BLaER1 (cell line): ENCODE measurements at regions not wholly inside any gene's neighbourhood (a gene's known extent, or its start where the extent isn't known, plus 50 kb on each side); places are given as distances from the start of the nearest gene placed in this dataset.

Source experiments
- H3K27ac ChIP-seq: shearing (Covaris generic); formaldehyde crosslinking; 2 replicates; pipeline ENCODE4 v1.8.1; 2022
- H3K27me3 ChIP-seq: shearing (Covaris generic); formaldehyde crosslinking; 2 replicates; pipeline ENCODE4 v1.8.1; 2022
- H3K36me3 ChIP-seq: shearing (Covaris generic); formaldehyde crosslinking; 2 replicates; pipeline ENCODE4 v1.8.1; 2022
- H3K4me1 ChIP-seq: shearing (Covaris generic); formaldehyde crosslinking; 2 replicates; pipeline ENCODE4 v1.8.1; 2022
- H3K4me2 ChIP-seq: shearing (Covaris generic); formaldehyde crosslinking; 2 replicates; pipeline ENCODE4 v1.8.1; 2022
- H3K4me3 ChIP-seq: shearing (Covaris generic); formaldehyde crosslinking; 2 replicates; pipeline ENCODE4 v1.8.1; 2022
- H3K9ac ChIP-seq: shearing (Covaris generic); formaldehyde crosslinking; 2 replicates; pipeline ENCODE4 v1.8.1; 2022
- H3K9me3 ChIP-seq: shearing (Covaris generic); formaldehyde crosslinking; 2 replicates; pipeline ENCODE4 v1.8.1; 2022
- H4K20me1 ChIP-seq: shearing (Covaris generic); formaldehyde crosslinking; 2 replicates; pipeline ENCODE4 v1.8.1; 2022
- Cebpa-rat ChIP-seq: shearing (Covaris generic); IDR thresholded peaks from 2 replicates; pipeline ENCODE4 v1.8.1; 2022

- peaks cover 86% of the 10 kb centered on the region for H3K4me1 ChIP-seq
- H3K27ac ChIP-seq = peak overlapping the region; percentile 48
- H3K9me3 ChIP-seq = peaks cover 10% of the 10 kb centered on the region; the same call in 1 of the 2 replicates
- H3K27me3 ChIP-seq = no peaks in the 10 kb centered on the region
- no peaks in the 10 kb centered on the region for H4K20me1 ChIP-seq
- no peak overlapping the region for H3K4me3 ChIP-seq
- TF ChIP-seq Cebpa-rat = no peak
- H3K4me2 ChIP-seq = peak overlapping the region; percentile 85
- H3K36me3 ChIP-seq = no peaks in the 10 kb centered on the region
- H3K9ac ChIP-seq = no peak overlapping the region
Measured at GRCh38 chr16:79847101-79847500, 246.6 kb upstream of the MAF start.

GRCh38 chr16:79845734-79846135 lies 245.2 kb upstream of the MAF start:
- peak overlapping the region; percentile 91 for H3K27ac ChIP-seq

DNA sequence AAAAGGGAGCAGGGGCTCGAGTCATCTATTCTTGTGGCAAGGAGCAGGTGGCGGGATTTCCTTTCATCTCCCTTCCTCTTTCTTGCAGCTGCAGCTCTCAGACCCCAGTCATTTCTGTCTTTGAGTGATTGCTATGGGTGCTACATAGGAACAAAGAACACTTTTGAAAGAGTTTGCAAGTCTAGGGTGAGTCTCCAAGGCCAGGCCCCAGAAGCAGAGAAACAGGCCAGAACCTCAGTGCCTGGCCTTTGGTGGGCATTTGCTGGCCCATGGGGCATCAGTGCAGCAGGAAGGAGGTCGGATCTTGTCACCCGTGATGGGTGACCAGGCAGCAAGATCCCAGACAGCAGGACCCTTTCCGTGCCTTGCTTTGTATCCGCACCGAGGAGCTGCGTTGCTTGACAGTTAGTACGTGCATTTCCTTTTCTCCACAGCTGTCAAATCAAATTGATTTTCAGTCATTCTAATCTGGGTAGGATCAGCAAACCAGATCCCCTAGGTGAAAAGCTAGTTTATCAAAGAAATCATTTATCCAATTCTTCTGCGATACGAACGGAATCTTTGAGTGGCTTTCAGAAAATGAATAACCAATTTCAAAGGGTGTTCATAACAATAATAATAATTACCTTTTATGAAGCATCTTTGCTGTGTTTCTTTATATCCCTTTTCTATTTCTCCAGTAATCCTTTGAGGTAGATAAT lies 244.6 kb upstream of the MAF start:
- H3K9ac ChIP-seq = peak overlapping the region; percentile 76
- H3K4me1 ChIP-seq = peaks cover 77% of the 10 kb centered on the region
- H3K27ac ChIP-seq = peak overlapping the region; percentile 91
- H4K20me1 ChIP-seq = no peaks in the 10 kb centered on the region
- H3K9me3 ChIP-seq = peaks cover 8% of the 10 kb centered on the region; the same call in 1 of the 2 replicates
- peak overlapping the region; percentile 85 for H3K4me2 ChIP-seq
- TF ChIP-seq Cebpa-rat = no peak
- peak overlapping the region; percentile 42 for H3K4me3 ChIP-seq
- no peaks in the 10 kb centered on the region for H3K27me3 ChIP-seq
- H3K36me3 ChIP-seq = no peaks in the 10 kb centered on the region

More at GRCh38 chr16:79845734-79846135, 245.2 kb upstream of the MAF start:
- H3K4me3 ChIP-seq = peak overlapping the region; percentile 42
- H4K20me1 ChIP-seq = no peaks in the 10 kb centered on the region
- peaks cover 8% of the 10 kb centered on the region; the same call in 1 of the 2 replicates for H3K9me3 ChIP-seq
- TF ChIP-seq Cebpa-rat = no peak
- H3K27me3 ChIP-seq = no peaks in the 10 kb centered on the region
- H3K9ac ChIP-seq = peak overlapping the region; percentile 76; the same call in 1 of the 2 replicates
- peak overlapping the region; percentile 85 for H3K4me2 ChIP-seq
- H3K36me3 ChIP-seq = no peaks in the 10 kb centered on the region
- H3K4me1 ChIP-seq = peaks cover 82% of the 10 kb centered on the region

DNA sequence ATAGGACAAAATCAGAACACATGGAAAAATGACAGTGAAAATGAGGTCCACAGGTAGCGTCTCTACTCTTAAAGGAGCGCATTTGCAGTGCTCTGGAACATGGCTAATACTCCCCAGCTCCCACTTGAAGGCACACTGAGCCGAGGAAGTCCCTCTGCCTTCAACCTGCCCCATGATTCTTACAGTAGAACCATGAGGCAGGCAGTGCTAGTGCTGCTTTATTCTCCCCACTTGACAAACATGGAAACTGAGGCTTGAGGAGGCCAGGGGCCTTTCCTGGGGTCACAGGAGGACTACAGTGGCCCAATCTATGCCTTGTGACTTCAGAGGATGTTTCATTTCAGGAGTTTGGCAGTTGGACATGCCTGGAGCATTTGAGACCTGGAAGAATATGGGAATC lies 244.1 kb upstream of the MAF start:
- H3K27me3 ChIP-seq = no peaks in the 10 kb centered on the region
- H3K36me3 ChIP-seq = no peaks in the 10 kb centered on the region
- no peak overlapping the region; the same call in 1 of the 2 replicates for H3K4me3 ChIP-seq
- H3K9me3 ChIP-seq = peaks cover 8% of the 10 kb centered on the region; the same call in 1 of the 2 replicates
- no peaks in the 10 kb centered on the region for H4K20me1 ChIP-seq
- peak overlapping the region; percentile 85 for H3K4me2 ChIP-seq
- H3K4me1 ChIP-seq = peaks cover 71% of the 10 kb centered on the region
- H3K27ac ChIP-seq = peak overlapping the region; percentile 91
- no peak for TF ChIP-seq Cebpa-rat
- H3K9ac ChIP-seq = peak overlapping the region; percentile 76

DNA sequence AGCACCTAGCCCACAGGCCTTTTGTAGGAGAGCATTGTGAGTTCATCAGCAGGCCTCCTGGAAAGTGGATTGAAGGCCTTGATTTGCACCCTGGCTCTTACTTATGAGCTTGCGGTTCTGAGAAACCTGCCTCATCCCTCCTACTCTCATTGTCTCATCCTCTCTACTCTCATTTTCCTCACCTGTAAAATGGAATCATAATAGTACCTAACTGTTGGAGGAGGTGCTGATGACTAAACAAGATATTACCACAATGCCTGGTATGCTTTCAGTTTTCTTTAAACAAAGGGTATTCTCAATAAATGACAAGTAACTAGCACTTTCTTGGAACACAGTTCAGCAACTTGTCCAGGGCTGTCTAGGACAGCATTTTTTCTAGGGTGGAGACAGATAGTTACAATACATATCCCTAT lies 243.1 kb upstream of the MAF start:
- no peaks in the 10 kb centered on the region for H4K20me1 ChIP-seq
- H3K9ac ChIP-seq = no peak overlapping the region
- H3K4me1 ChIP-seq = peaks cover 61% of the 10 kb centered on the region
- peak overlapping the region; percentile 85; the same call in 1 of the 2 replicates for H3K4me2 ChIP-seq
- H3K4me3 ChIP-seq = no peak overlapping the region
- TF ChIP-seq Cebpa-rat = no peak
- H3K27me3 ChIP-seq = no peaks in the 10 kb centered on the region
- no peaks in the 10 kb centered on the region for H3K36me3 ChIP-seq
- peaks cover 8% of the 10 kb centered on the region; the same call in 1 of the 2 replicates for H3K9me3 ChIP-seq
- no peak overlapping the region; the same call in 1 of the 2 replicates for H3K27ac ChIP-seq

- peaks cover 8% of the 10 kb centered on the region; the same call in 1 of the 2 replicates for H3K9me3 ChIP-seq
- H3K27ac ChIP-seq = no peak overlapping the region
- H3K9ac ChIP-seq = no peak overlapping the region
- no peaks in the 10 kb centered on the region for H4K20me1 ChIP-seq
- H3K27me3 ChIP-seq = no peaks in the 10 kb centered on the region
- peak overlapping the region; percentile 1; the same call in 1 of the 2 replicates for H3K4me2 ChIP-seq
- no peaks in the 10 kb centered on the region for H3K36me3 ChIP-seq
- H3K4me3 ChIP-seq = no peak overlapping the region
- TF ChIP-seq Cebpa-rat = no peak
- H3K4me1 ChIP-seq = peaks cover 56% of the 10 kb centered on the region
Measured at GRCh38 chr16:79843145-79843544, 242.6 kb upstream of the MAF start.

- Histone ChIP-seq H3K9ac (no peak overlapping the region), H3K36me3 (no peaks in the 10 kb centered on the region), H3K9me3 (peaks cover 8% of the 10 kb centered on the region; the same call in 1 of the 2 replicates), H3K4me1 (peaks cover 47% of the 10 kb centered on the region), H4K20me1 (no peaks in the 10 kb centered on the region), H3K27me3 (no peaks in the 10 kb centered on the region), H3K4me3 (no peak overlapping the region), H3K27ac (no peak overlapping the region), H3K4me2 (0 out of 2 replicates have a peak overlapping the region, but pooled peaks have one; percentile 1)
- TF ChIP-seq Cebpa-rat = no peak
Measured at GRCh38 chr16:79842197-79842596, 241.7 kb upstream of the MAF start.

DNA sequence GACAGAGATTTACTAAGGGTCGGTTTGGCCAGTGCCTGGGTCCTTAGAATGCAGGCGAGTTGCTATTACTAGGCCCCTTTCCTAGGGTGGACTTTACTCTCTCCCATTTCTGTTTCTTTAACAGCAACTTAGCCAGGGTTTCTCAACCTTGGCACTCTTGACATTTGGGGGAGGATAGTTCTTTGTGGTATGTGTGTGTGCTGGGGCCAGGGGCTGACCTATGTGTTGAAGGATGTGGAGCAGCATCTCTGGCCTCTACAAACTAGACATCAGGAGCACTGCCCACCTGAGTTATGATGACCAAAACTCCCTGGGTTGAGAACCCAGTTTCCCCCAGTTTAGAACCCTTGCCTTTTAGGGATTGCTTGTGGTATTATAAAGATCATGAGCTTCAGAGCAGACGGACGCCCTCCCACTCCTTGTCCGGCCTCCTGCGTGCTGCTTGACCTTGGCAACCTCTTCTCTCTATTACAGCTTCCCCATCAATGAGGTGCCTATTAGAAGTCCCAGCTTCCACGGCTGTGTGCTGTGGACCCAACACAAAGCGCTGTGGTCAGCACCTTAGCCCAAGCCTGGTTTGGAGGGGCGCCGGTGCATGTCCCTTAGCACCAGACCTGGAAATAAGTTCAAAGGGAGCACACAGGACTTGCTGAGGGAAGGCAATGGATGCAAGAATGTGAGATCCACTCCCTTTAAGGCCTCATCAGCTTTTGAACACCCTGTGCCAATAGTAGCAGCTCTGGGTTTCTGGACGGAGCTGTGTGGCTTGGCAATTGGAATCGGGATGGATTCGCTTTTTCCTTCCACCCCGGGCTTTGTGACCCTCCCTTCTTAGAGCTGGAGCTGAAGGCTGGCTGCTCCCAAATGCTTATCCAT lies 239.2 kb upstream of the MAF start:
- H3K27me3 ChIP-seq = no peaks in the 10 kb centered on the region
- H4K20me1 ChIP-seq = no peaks in the 10 kb centered on the region
- no peaks in the 10 kb centered on the region for H3K36me3 ChIP-seq
- peaks cover 8% of the 10 kb centered on the region; the same call in 1 of the 2 replicates for H3K9me3 ChIP-seq
- TF ChIP-seq Cebpa-rat = no peak
- H3K27ac ChIP-seq = no peak overlapping the region
- H3K4me2 ChIP-seq = no peak overlapping the region
- no peak overlapping the region for H3K4me3 ChIP-seq
- H3K9ac ChIP-seq = no peak overlapping the region
- peaks cover 22% of the 10 kb centered on the region for H3K4me1 ChIP-seq

- Histone ChIP-seq H3K27ac (no peak overlapping the region), H3K9me3 (peaks cover 8% of the 10 kb centered on the region; the same call in 1 of the 2 replicates), H3K36me3 (no peaks in the 10 kb centered on the region), H3K4me1 (peaks cover 12% of the 10 kb centered on the region; the same call in 1 of the 2 replicates), H3K4me2 (no peak overlapping the region), H3K9ac (no peak overlapping the region), H4K20me1 (no peaks in the 10 kb centered on the region), H3K27me3 (no peaks in the 10 kb centered on the region), H3K4me3 (no peak overlapping the region)
- TF ChIP-seq Cebpa-rat = no peak
Measured at GRCh38 chr16:79838496-79839259, 238.1 kb upstream of the MAF start.
